Hippocampal formation (tissue), 2 donors: ENCODE measurements at regions not wholly inside any gene's neighbourhood (a gene's known extent, or its start where the extent isn't known, plus 50 kb on each side); places are given as distances from the start of the nearest gene placed in this dataset.
A peak's percentile ranks its signal among the peaks of the same experiment; 100 is the strongest.
"Not testable (repeated sequence)": the region's sequence is repeated elsewhere in the genome, so short reads cannot be mapped to it uniquely, and the experiment has no call there.

Source experiments
- DNase-seq, 2 donors: peaks; one replicate each; lab custom pipeline; 2025; lab: John Stamatoyannopoulos, UW

DNA sequence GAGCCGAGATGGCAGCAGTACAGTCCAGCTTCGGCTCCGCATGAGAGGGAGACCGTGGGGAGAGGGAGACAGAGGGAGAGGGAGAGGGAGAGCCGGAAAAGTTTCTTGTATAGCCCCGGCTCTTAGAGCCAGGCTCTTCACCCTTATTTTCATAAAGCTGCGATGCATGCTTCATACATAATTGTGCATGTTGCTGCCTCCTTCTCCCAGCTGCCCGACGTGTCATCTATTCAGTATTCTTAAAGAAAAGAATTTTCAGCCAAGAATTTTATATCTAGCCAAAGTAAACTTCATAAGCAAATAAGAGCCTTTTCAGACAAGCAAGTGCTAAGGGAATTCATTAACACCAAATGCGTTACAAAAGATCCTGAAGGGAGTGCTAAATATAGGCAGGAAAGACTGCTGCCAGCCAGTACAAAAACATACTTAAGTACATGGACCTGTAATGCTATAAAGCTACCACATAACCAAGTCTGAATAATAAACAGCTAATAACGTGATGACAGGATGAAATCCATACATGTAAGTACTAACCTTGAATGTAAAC, 219.8 kb upstream of the CXADR start:
- not testable (repeated sequence) for DNase-seq

DNA sequence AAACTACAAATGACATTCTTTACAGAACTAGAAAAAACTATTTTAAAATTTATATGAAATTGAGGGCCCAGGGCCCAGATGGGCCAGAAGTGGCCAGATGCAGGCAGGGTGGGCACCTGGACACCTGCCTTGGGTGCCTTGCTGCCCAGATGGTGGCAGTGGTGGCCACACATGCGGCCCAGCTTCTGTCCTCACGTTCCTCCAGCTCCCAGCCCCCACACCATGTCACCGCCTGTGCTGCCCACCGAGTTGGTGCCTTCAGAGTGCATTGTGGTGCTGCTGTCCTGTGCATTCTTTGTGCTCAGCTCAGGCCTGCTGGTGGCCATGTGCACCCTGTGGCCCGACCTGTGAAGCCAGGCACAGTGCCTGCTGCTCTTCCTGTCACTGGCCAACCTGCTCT, 216.8 kb upstream of the CXADR start:
- DNase-seq: no peak

DNA sequence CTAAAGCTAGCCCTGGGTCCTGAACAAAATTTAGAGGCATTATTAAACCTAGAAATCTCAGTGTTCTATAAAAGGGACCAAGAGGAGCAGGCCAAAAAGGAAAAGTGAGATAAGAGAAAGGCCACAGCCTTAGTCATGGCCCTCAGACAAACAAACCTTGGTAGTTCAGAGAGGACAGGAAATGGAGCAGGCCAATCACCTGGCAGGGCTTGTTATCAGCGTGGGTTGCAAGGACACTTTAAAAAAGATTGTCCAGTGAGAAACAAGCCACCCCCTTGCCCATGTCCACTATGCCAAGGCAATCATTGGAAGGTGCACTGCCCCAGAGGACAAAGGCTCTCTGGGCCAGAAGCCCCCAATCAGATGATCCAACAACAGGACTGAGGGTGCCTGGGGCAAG, 213.3 kb upstream of the CXADR start:
- DNase-seq: not testable (repeated sequence)

DNA sequence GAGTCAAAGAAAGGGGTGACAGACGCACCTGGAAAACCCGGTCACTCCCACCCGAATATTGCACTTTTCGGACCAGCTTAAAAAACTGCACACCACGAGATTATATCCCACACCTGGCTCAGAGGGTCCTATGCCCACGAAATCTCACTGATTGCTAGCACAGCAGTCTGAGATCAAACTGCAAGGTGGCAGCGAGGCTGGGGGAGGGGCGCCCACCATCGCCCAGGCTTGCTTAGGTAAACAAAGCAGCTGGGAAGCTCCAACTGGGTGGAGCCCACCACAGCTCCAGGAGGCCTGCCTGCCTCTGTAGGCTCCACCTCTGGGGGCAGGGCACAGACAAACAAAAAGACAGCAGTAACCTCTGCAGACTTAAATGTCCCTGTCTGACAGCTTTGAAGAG, 185.1 kb upstream of the CXADR start:
- DNase-seq: not testable (repeated sequence)

DNA sequence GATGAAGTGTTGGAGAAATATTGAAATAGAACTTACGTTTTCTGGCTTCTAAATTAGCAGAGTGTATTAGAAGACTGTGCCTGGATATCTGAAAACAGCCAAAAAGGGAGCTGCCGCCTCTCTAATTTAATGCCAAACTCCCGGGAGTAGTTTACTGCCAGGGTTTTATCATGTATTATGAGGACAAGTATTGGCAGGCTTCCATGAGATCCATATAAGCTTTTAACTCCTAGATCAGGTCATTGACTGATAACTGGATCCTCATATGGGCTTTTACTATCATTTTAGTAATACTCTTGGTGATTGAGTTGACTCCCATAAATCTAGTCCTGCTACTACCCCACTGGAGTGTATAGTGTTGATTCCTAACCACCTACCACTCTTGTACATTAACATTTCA, 178.4 kb upstream of the CXADR start:
- no peak for DNase-seq

DNA sequence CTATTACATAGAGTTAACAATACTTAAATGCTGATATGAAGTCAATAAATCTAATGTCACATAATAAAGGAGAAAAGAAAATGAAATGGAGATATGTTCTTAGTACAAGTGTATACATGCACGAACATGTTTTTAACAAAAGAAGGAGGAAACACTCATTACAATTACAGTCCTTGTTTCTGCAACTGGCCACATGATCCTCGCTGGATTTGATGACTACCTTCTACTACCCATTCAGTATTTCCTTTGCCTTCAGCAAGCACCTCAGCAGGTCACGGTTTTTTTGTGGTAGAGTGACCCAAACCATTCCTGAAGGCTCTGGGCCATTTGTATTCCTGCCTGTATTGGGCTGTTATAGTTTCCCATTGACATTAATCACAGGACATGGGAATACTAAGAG, 172.8 kb upstream of the CXADR start:
- DNase-seq: no peak

DNA sequence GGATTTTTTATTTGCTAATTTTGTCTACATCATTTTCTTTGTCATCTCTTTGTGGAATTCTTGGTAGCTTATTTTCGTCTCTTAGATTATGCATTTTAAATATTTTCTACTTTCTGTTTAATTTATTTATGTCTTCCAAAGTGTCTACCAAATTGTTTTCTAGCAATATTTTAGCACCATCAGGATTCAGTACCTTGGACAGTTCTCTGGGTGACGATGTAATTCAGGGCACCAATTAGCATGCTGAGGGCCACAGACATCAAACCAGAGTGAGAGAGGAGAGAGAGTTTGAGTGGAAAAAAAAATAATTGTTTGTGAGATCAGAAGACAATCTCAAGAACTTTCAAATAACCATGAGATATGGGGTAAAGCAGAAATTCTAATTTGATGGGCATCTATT, 169.8 kb upstream of the CXADR start:
- DNase-seq: no peak

DNA sequence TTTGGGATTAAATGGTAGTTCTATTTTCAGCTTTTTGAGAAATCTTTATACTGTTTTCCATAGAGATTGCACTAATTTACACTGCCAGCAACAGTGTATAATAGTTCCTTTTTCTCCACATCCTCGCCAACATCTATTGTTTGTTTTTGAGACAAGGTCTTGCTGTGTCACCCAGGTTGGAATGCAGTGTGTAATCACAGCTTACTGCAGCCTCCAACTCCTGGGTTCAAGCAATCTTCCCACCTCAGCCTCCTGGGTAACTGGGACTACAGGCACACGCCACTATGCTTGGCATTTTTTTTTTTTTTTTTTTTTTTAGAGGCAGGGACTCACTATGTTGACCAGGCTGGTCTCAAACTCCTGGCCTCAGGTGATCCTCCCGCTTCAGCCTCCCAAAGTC, 164.5 kb upstream of the CXADR start:
- DNase-seq: no peak

DNA sequence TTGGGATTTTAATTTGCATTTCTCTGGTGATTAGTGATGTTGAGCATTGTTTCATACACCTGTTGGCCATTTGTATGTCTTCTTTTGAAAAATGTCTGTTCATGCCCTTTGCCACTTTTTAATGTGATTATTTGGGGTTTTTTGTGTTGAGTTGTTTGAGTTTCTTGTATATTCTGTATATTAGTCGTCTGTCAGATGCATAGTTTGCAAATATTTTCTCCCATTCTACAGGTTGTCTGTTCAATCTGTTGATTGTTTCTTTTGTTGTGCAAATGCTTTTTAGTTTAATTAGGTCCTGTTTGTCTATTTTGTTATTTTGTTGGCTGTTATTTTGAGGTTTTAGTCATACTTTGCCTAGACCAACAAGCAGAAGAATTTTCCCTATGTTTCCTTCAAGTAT, 164.0 kb upstream of the CXADR start:
- no peak for DNase-seq

DNA sequence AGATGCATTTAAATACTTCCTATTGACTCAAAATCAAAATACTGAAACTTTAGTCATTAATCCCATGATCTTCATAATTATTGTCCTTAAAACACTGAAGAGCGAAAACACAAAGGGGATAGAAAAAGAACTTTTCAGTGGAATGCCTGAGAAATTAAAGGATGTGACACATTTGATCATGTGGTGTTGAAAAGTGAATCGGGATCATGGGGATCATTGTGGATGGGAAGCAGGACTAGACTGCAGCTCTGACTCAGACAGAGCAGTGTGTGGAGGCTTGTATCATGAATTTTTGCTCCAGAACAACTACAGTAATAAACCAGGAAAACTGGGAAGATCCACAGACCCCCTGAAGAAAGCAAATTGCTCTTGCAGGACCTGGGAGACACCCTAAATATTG, 161.1 kb upstream of the CXADR start:
- DNase-seq: no peak

DNA sequence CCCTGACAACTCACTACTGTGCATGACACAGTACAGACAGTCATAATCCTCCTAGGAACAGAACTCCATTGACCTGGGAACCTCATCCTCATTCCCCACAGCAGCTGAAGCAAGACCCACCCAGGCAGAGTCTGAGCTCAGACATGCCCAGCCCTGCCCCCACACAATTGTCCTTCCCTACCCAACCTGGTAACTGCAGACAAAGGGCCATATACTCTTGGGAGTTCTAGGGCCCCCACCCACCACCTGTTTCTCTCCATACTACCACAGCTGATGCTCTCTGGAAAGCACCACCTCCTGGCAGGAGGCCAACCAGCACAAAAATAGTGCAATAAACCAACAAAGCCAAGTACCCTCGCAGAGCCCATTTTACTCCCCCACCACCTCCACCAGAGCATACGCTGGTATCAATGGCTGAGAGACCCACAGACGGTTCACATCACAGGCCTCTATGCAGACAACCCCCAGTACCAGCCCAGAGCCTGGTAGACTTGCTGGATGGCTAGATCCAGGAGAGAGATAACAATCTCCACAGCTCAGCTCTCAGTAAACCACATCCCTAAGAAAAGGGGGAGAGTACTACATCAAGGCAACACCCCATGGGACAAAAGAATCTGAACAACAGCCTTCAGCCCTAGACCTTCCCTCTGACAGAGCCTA, 159.7 kb upstream of the CXADR start:
- DNase-seq: no peak

DNA sequence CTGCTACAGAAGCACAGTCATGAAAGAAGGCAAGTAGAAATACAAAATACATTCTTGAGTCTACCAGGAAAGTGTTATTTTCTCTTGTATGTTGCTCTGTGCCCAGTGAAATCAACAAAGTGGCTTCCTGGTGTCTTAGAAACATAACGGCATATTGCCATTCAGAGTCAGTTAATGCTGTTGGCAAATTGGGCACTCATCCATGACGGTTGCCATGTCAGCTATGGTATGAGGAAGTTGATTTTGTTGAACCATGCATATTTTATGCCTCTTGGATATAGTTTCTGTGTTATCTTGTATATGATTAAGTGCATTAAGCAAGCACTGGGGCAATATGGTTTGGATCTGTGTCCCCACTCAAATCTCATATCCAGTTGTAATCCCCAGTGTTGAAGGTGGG, 153.1 kb upstream of the CXADR start:
- no peak for DNase-seq

DNA sequence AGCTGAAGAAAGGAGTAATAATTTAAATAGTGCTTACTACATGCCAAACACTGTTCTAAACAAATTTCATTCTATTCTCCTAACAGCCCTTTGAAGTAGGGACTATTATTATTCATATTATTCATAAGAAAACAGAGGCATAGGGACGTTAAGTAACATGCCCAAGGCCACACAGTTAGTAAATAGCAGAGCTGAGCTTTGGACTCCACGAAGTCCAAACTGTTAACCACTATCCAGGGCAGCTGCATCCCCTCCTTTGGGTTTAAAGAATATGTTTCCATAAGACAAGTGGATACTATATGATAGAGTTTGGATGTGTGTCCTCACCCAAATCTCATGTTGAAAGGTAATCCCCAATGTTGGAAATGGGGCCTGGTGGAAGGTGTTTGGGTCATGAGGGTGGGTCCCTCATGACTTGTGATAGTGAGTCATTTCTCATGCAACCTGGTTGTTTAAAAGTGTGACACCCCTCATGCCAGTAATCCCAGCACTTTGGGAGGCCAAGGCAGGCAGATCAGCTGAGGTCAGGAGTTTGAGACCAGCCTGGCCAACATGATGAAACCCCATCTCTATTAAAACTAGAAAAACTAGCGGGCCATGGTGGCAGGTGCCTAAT, 144.0 kb upstream of the CXADR start:
- no peak for DNase-seq

DNA sequence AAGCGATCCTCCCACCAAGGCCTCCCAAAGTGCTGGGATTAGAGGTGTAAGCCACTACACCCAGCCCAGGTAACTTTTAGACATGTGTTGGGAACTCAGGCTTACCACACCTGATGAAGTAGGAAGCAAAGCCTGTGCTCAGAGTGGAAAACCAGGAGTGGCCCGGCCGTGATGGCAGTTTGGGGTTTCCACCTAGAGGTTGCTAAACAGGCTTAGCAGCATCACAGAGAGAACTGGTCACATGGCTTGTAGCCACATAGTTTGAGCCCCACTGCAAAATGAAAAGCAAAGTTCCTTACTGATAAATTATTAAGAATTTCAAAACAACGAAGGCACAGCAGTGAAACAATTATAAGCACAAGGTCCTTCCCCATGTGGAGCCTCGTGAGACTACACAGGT, 142.6 kb upstream of the CXADR start:
- DNase-seq: no peak

DNA sequence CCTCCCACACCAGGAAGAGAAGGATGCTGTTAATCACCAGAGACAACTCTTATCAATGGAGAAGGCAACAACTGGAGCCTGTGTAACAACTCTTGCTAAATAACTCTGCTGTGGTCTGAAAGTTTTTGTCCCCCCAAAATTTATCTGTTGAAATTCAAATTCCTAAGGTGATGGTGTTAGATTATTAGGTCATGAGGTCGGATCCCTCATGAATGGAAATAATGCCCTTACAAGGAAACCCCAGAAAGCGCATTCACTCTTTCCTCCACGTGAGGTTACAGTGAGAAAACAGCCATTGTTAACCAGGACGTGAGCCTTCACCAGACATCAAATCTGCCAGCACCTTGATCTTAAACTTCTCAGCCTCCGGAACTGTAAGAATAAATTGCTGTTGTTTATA, 141.9 kb upstream of the CXADR start:
- no peak for DNase-seq

DNA sequence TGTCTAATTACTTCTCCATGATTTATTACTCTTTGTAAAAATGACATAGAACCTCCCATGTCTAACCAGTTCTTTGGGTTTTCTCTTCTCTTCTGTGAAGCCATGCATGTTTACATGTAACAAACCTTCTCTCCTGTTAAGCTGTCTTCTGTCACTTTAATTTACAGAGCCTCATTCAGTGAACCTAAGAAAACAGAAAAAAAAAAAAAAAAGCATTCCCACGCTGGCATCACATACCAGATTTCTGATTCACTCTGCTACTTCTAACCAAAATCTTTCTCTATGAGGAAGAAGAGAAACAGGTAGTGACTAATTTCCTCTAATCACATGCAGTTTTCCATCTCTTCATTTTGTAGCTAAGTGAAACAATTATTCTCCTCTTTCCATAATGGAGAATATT, 141.4 kb upstream of the CXADR start:
- DNase-seq: no peak

DNA sequence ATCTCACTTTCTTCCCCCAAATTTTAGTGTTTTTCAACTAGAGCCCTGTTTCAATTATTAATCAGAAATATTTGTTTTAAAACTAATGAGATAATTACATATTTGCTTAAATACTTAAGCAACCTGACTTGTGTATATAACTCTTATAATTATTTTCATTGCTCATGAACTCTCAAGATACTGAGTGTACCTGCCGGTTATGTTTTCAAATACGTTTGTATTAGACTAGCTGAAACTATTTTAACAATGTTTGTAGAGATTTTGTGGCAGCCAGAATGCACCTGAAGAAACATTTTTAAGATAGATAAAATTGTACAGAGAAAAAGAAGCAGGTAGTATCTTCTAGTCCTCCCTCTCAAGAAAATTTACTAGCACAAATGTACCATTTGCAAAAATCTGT, 140.6 kb upstream of the CXADR start:
- no peak for DNase-seq

DNA sequence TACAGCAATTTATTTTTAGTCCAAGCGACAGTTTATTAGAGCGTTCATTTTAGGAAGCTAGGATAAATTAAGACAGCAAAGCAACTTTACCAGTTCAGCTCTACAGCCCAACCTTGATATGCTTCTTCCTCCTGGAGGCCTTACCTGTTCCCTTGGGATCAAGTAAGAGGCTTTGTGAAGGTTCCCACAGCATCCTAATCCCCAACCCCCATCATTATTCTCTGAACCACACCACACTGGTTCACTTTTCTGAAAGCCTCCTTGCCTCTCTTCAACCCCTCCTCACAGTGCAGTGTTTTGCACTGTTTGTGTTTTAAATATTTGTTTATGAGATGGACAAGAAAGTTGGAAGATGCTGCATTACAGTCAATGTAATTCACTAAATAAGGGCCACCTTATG, 126.3 kb upstream of the CXADR start:
- no peak for DNase-seq

DNA sequence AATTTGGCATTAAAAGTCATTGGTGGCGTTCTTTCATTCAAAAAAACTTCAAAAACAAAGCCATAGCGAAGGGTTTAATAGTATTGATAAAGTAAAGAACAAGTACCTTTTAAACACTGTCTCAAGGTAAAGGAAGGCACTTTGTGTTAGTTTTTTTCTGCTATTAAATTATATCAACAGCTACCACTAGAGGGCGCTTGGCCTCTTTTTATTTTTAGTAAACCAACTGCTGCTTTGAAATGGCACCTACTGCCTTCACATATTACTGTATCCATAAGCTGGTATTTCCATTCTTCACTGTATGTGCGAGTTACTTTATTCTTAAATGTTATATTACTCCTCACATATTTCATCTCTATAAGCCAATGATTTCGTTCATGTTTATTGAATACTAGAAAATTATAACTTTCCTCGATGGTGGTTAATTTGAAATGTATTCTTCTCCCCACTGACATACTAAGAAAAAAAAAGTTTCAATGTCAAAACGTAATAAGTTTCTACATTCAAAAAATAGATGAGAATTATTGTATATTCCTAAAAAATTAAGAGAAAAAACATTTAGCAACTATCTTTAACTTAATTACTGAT, 125.7 kb upstream of the CXADR start:
- DNase-seq: peak; percentile 25 to 90

DNA sequence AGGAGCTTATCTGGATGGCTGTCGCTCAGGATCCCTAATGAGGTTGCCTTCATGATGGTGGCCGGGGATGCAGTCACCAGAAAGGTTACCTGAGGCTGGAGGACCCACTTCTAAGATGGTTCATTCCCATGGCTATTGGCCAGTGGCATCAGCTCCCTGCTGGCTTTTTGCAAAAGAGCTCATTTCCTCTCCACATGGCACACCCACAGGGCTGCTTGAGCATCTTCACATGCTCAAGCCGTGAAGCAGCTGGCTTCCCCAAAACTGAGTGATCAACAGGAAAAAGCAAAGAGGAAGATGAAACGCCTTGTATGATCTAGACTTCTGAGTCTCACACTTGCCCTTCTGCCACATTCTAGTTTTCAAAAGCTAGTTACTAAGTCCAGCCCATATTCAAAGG, 124.6 kb upstream of the CXADR start:
- DNase-seq: peak; percentile 31 to 34

DNA sequence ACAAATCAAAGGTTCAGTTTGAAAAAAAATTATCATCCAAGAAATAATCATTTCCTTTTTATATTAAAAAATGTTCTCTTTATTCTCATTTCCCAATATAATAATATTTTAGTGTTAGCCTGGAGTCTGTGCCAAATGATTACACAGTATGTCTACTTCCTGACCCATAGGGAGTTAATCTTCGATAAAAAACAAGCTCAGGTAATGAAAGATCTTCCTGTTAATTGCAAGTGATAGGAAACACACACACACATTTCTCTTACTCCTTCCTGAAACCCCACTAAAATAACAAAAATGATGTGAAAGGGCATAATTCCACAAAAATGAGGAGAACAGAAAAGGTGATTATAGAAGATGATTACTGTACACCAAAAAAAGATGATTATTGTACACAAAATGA, 123.5 kb upstream of the CXADR start:
- DNase-seq: no peak

DNA sequence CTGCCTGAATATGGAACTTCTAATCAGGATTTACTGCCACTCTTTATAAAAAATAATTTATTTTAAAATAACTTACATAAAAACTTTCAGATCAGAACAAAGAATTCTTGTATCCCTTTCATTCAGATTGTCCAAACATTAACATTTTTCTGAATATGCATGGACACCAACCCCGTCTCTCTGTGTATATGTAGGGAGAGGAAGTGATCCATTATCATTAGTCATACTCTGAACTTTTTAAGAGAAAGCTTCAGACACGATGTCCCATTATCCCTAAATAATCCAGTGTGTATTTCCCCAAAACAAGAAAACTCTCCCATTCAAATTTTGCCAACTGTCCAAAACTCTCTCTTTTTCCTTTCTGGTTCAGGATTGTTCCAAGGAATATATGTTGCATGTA, 122.3 kb upstream of the CXADR start:
- no peak for DNase-seq

DNA sequence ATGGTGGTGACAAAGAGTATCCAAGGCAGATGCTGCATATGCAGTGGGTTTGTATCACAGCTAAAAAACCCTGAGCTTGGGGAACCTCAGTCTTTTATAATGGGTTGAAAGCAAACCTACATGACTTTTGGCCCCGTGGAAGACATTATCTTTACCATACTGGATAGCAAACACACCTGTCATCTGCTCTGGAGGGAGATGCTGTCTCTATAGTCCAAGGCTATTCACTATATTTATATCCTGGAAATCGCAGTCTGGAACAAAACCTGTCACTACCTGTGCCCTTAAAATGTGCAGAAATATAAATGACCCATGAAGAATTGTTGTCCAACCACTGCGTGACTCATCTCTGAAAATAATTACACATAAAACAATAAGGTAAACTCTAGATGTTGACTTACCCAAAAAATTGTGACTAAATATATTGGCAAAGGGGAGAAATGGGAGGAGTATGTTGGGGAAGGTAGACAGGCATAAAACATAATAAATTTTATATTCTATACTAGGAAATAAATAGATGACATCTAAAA, 121.0 kb upstream of the CXADR start:
- DNase-seq: no peak
